T-helper 2 cell treated with Interferon-gamma antibody and Interleukin-4, amounts not matched to agents 5 μg/mL and 100 μg/mL, for 36 hours (primary cell): ENCODE measurements at regions not wholly inside any gene's neighbourhood (a gene's known extent, or its start where the extent isn't known, plus 50 kb on each side); places are given as distances from the start of the nearest gene placed in this dataset.

ENCODE experiments used
- DNase-seq: peaks from one replicate; pipeline ENCODE4 v3.0.0; 2021; ENCODE audit warnings: low spot score
- H3K27ac Mint-ChIP-seq: one replicate; pipeline ENCODE4 v1.8.0; 2021; ENCODE audit warnings: mild to moderate bottlenecking, mixed read lengths
- H3K27me3 Mint-ChIP-seq: one replicate; pipeline ENCODE4 v1.8.0; 2021; ENCODE audit warnings: low read depth, mixed read lengths
- H3K36me3 Mint-ChIP-seq: one replicate; pipeline ENCODE4 v1.8.0; 2021; ENCODE audit warnings: low read depth, mixed read lengths
- H3K4me1 Mint-ChIP-seq: one replicate; pipeline ENCODE4 v1.8.0; 2021; ENCODE audit warnings: low read depth, mixed read lengths
- H3K4me3 Mint-ChIP-seq: one replicate; pipeline ENCODE4 v1.8.0; 2022; ENCODE audit warnings: mild to moderate bottlenecking, moderate library complexity, mixed read lengths
- H3K9me3 Mint-ChIP-seq: one replicate; pipeline ENCODE4 v1.8.0; 2021; ENCODE audit warnings: mixed read lengths

- Mint-ChIP-seq H3K9me3 (no peaks in the 10 kb centered on the region), H3K36me3 (no peaks in the 10 kb centered on the region), H3K27me3 (no peaks in the 10 kb centered on the region), H3K4me1 (no peaks in the 10 kb centered on the region), H3K27ac (no peak overlapping the region), H3K4me3 (no peak overlapping the region)
- no peak for DNase-seq
Observed at GRCh38 chr5:89721353-89721752, 688.2 kb downstream of the CETN3 start.

- no peaks in the 10 kb centered on the region for H3K4me1 Mint-ChIP-seq
- no peaks in the 10 kb centered on the region for H3K27me3 Mint-ChIP-seq
- H3K27ac Mint-ChIP-seq = no peak overlapping the region
- no peak for DNase-seq
- no peaks in the 10 kb centered on the region for H3K9me3 Mint-ChIP-seq
- H3K36me3 Mint-ChIP-seq = no peaks in the 10 kb centered on the region
- no peak overlapping the region for H3K4me3 Mint-ChIP-seq
Observed at GRCh38 chr5:89712134-89712700, 697.3 kb downstream of the CETN3 start.

GRCh38 chr5:89711526-89711925 is 698.0 kb downstream of the CETN3 start:
- DNase-seq = no peak
- H3K27me3 Mint-ChIP-seq = no peaks in the 10 kb centered on the region
- no peaks in the 10 kb centered on the region for H3K9me3 Mint-ChIP-seq
- no peaks in the 10 kb centered on the region for H3K36me3 Mint-ChIP-seq
- H3K27ac Mint-ChIP-seq = no peak overlapping the region
- H3K4me3 Mint-ChIP-seq = no peak overlapping the region
- no peaks in the 10 kb centered on the region for H3K4me1 Mint-ChIP-seq

GRCh38 chr5:89710006-89710405 is 699.5 kb downstream of the CETN3 start:
- Mint-ChIP-seq H3K9me3 (no peaks in the 10 kb centered on the region), H3K27ac (no peak overlapping the region), H3K4me1 (no peaks in the 10 kb centered on the region), H3K36me3 (no peaks in the 10 kb centered on the region), H3K4me3 (no peak overlapping the region), H3K27me3 (no peaks in the 10 kb centered on the region)
- DNase-seq = no peak

GRCh38 chr5:89707891-89708290 is 701.7 kb downstream of the CETN3 start:
- H3K36me3 Mint-ChIP-seq = no peaks in the 10 kb centered on the region
- no peaks in the 10 kb centered on the region for H3K4me1 Mint-ChIP-seq
- H3K27me3 Mint-ChIP-seq = no peaks in the 10 kb centered on the region
- no peaks in the 10 kb centered on the region for H3K9me3 Mint-ChIP-seq
- no peak overlapping the region for H3K4me3 Mint-ChIP-seq
- no peak for DNase-seq
- H3K27ac Mint-ChIP-seq = no peak overlapping the region

GRCh38 chr5:89706731-89707130 is 702.8 kb downstream of the CETN3 start:
- H3K4me3 Mint-ChIP-seq = no peak overlapping the region
- no peak for DNase-seq
- no peak overlapping the region for H3K27ac Mint-ChIP-seq
- no peaks in the 10 kb centered on the region for H3K36me3 Mint-ChIP-seq
- H3K27me3 Mint-ChIP-seq = no peaks in the 10 kb centered on the region
- no peaks in the 10 kb centered on the region for H3K9me3 Mint-ChIP-seq
- H3K4me1 Mint-ChIP-seq = no peaks in the 10 kb centered on the region

- Mint-ChIP-seq H3K4me1 (no peaks in the 10 kb centered on the region), H3K9me3 (no peaks in the 10 kb centered on the region), H3K27me3 (no peaks in the 10 kb centered on the region), H3K36me3 (no peaks in the 10 kb centered on the region), H3K27ac (no peak overlapping the region), H3K4me3 (no peak overlapping the region)
- no peak for DNase-seq
Observed at GRCh38 chr5:89703817-89704216, 705.7 kb downstream of the CETN3 start.

GRCh38 chr5:89698028-89698427 is 711.5 kb downstream of the CETN3 start:
- Mint-ChIP-seq H3K4me1 (no peaks in the 10 kb centered on the region), H3K36me3 (no peaks in the 10 kb centered on the region), H3K27ac (no peak overlapping the region), H3K4me3 (no peak overlapping the region), H3K9me3 (no peaks in the 10 kb centered on the region), H3K27me3 (no peaks in the 10 kb centered on the region)
- no peak for DNase-seq

GRCh38 chr5:89697581-89697980 is 712.0 kb downstream of the CETN3 start:
- no peak overlapping the region for H3K4me3 Mint-ChIP-seq
- no peaks in the 10 kb centered on the region for H3K9me3 Mint-ChIP-seq
- no peaks in the 10 kb centered on the region for H3K36me3 Mint-ChIP-seq
- no peaks in the 10 kb centered on the region for H3K4me1 Mint-ChIP-seq
- no peak for DNase-seq
- H3K27me3 Mint-ChIP-seq = no peaks in the 10 kb centered on the region
- H3K27ac Mint-ChIP-seq = no peak overlapping the region

- Mint-ChIP-seq H3K4me1 (no peaks in the 10 kb centered on the region), H3K36me3 (no peaks in the 10 kb centered on the region), H3K9me3 (no peaks in the 10 kb centered on the region), H3K27ac (no peak overlapping the region), H3K27me3 (no peaks in the 10 kb centered on the region), H3K4me3 (no peak overlapping the region)
- DNase-seq = no peak
Observed at GRCh38 chr5:89695371-89695770, 714.2 kb downstream of the CETN3 start.

GRCh38 chr5:89694026-89694550 is 715.5 kb downstream of the CETN3 start:
- DNase-seq = no peak
- Mint-ChIP-seq H3K36me3 (no peaks in the 10 kb centered on the region), H3K4me1 (no peaks in the 10 kb centered on the region), H3K27me3 (no peaks in the 10 kb centered on the region), H3K4me3 (no peak overlapping the region), H3K27ac (no peak overlapping the region), H3K9me3 (no peaks in the 10 kb centered on the region)

- no peaks in the 10 kb centered on the region for H3K4me1 Mint-ChIP-seq
- H3K27me3 Mint-ChIP-seq = no peaks in the 10 kb centered on the region
- H3K27ac Mint-ChIP-seq = no peak overlapping the region
- no peak for DNase-seq
- H3K36me3 Mint-ChIP-seq = no peaks in the 10 kb centered on the region
- no peak overlapping the region for H3K4me3 Mint-ChIP-seq
- no peaks in the 10 kb centered on the region for H3K9me3 Mint-ChIP-seq
Observed at GRCh38 chr5:89690331-89690730, 719.2 kb downstream of the CETN3 start.

- Mint-ChIP-seq H3K36me3 (no peaks in the 10 kb centered on the region), H3K27ac (no peak overlapping the region), H3K9me3 (no peaks in the 10 kb centered on the region), H3K4me3 (no peak overlapping the region), H3K4me1 (no peaks in the 10 kb centered on the region), H3K27me3 (no peaks in the 10 kb centered on the region)
- DNase-seq = no peak
Observed at GRCh38 chr5:89686081-89686765, 723.3 kb downstream of the CETN3 start.

- DNase-seq = no peak
- no peaks in the 10 kb centered on the region for H3K9me3 Mint-ChIP-seq
- no peak overlapping the region for H3K27ac Mint-ChIP-seq
- no peaks in the 10 kb centered on the region for H3K4me1 Mint-ChIP-seq
- H3K36me3 Mint-ChIP-seq = no peaks in the 10 kb centered on the region
- no peak overlapping the region for H3K4me3 Mint-ChIP-seq
- no peaks in the 10 kb centered on the region for H3K27me3 Mint-ChIP-seq
Observed at GRCh38 chr5:89676634-89677033, 732.9 kb downstream of the CETN3 start.

GRCh38 chr5:89673019-89673418 is 736.5 kb downstream of the CETN3 start:
- H3K27ac Mint-ChIP-seq = no peak overlapping the region
- DNase-seq = no peak

More at GRCh38 chr5:89673019-89673418, 736.5 kb downstream of the CETN3 start:
- Mint-ChIP-seq H3K4me3 (no peak overlapping the region), H3K27me3 (no peaks in the 10 kb centered on the region), H3K36me3 (no peaks in the 10 kb centered on the region), H3K4me1 (no peaks in the 10 kb centered on the region), H3K9me3 (no peaks in the 10 kb centered on the region)
